Transverse colon (tissue), 3 donors: ENCODE measurements at regions not wholly inside any gene's neighbourhood (a gene's known extent, or its start where the extent isn't known, plus 50 kb on each side); places are given as distances from the start of the nearest gene placed in this dataset.

ENCODE experiments used
- CTCF ChIP-seq, 5 experiments: fragments of 200-600 bp in 3 of 5; fragments of 450-650 bp in 2 of 5; sonication (generic) in 3 of 5; IDR thresholded peaks; 1 replicate in 2 of 5; 2 replicates in 3 of 5; pipeline ENCODE4 v1.5.1; 2016 to 2017; ENCODE audit warnings: antibody characterized with exemption in 5 of 5, inconsistent platforms in 3 of 5, mild to moderate bottlenecking in 2 of 5, moderate library complexity in 1 of 5
- EP300 ChIP-seq: sonication (generic); formaldehyde crosslinking; IDR thresholded peaks from one replicate; pipeline ENCODE4 v1.6.1; 2017; ENCODE audit warnings: antibody characterized with exemption, low read depth

DNA sequence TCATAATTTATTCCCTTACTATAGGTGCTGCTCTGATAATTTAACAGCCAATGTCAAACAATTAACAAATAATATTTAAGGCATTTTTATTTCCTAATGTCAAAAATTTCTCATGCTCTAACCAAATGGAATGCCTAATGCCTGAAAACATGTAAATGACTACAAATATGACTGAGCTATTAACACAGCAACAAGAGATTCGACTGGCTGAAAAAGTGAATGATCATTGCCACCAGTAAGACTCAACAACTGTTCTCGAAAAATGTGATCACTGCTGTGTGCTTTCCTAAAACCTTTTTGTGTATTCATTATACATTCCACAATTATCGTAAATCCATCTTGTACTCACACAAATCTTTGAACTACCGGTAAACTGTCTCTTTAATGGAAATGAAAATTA lies 118.7 kb downstream of the NPY start:
- TF ChIP-seq CTCF (IDR thresholded peaks at IDR 0.05) (no peak), EP300 (no peak)
